ENCODE measurements at regions not wholly inside any gene's neighbourhood (a gene's known extent, or its start where the extent isn't known, plus 50 kb on each side); places are given as distances from the start of the nearest gene placed in this dataset.

GRCh38 chr2:150162241-150162942, 325.1 kb downstream of the RND3 start:
- DNase-seq (ENCODE audit: low spot score), result no peak

- no peak for DNase-seq (ENCODE audit: low spot score)
Observed at GRCh38 chr2:150160058-150160457, 327.4 kb downstream of the RND3 start.

DNA sequence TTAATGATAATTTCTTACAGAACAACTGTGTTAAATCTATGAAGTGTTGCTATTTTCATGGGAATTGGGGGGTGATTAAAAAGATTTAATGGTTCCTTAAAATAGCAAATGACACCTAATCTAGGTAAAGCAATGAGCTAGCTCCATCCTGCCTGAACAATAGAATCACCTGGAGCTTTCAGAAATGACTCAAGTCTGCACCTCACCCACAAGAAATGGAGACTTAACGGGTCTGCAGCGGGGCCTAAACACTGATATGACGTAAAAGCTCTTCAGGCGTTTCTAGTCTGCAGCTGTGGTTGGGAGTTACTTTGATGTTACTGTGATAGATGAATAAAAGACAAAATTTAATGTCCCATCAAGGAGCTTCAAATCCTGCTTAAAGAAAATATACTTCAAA, 328.2 kb downstream of the RND3 start:
- DNase-seq (ENCODE audit: low spot score), result no peak

GRCh38 chr2:150156876-150157275, 330.6 kb downstream of the RND3 start:
- no peak for DNase-seq (ENCODE audit: low spot score)

- DNase-seq (ENCODE audit: low spot score), result no peak
Observed at GRCh38 chr2:150156415-150156814, 331.1 kb downstream of the RND3 start.

DNA sequence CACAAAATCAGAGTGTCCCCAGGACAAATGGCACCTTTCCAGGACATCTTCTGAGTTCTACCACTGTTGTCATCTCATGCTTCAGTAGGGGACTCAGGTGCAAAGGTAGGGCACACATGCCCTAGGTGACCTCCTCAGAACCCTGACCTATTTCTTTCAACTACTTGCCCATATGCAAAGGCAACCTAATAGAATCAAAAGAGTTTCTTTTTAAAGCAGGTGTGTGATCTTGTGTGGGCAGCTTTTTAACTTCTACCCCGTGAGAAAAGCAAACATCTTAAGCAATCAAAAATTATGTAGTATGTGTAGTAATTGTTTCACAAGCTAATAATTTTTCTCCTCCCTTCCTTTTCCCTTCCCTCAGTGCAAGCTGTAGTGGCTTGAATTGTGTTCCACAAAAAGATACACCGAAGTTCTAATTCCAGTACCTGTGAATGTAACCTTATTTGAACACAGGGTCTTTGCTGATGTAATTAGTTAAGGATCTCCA, 333.1 kb downstream of the RND3 start:
- no peak for DNase-seq (ENCODE audit: low spot score)

DNA sequence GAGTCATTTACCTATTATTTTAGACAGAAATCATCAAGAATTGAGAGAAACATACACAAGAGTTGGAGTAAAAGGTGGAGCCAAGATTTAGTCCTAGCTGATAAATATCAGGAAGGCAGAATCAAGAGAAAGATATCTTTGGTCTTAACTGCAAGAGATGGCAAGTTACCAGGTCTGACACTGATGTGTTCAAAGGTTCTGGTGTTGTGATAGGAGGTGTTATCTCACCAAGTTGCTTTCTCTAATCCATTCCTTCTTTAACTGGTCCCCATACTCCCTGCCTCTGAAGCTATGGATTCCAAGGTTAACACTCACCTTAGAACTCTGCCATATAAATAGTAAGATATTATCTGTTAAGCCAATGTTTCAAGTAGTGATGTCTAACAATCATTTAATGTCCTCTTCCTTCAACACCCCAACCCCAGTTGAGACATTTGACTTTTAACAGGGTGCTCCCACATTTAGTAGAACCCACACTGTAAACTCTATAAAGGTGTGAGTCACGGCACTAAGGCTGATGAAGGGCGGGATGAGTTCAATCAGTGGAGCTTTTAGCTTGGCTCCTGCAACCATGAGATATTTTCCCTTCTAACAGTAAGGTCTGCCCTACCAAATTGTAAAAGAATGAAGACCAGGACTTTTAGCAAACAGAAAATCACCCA, 333.7 kb downstream of the RND3 start:
- no peak for DNase-seq (ENCODE audit: low spot score)

- no peak for DNase-seq (ENCODE audit: low spot score)
Observed at GRCh38 chr2:150152230-150152629, 335.2 kb downstream of the RND3 start.

DNA sequence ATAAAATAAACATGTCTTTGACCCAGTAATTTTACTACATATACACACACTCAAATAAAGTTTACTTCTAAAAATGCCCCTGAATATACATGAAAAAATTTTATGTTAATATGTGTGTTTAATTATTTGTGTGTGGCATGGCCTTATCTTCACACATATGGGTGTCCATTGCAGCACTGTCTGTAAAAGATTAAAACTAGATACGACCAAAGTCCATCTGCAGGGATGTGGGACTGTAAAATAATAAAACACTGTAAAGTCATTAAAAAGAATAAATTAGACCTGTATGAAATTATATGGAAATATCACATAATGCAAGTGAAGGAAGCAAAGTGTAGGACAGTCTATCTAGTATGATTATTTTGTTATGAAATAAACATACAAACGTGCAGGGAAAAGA, 337.3 kb downstream of the RND3 start:
- DNase-seq (ENCODE audit: low spot score), result no peak

GRCh38 chr2:150147889-150148683, 339.4 kb downstream of the RND3 start:
- DNase-seq (ENCODE audit: low spot score), result no peak

GRCh38 chr2:150146879-150147278, 340.6 kb downstream of the RND3 start:
- no peak for DNase-seq (ENCODE audit: low spot score)

GRCh38 chr2:150145299-150145692, 342.2 kb downstream of the RND3 start:
- DNase-seq (ENCODE audit: low spot score), result no peak

- no peak for DNase-seq (ENCODE audit: low spot score)
Observed at GRCh38 chr2:150144546-150145298, 342.7 kb downstream of the RND3 start.

- DNase-seq (ENCODE audit: low spot score), result no peak
Observed at GRCh38 chr2:150143087-150143536, 344.4 kb downstream of the RND3 start.

DNA sequence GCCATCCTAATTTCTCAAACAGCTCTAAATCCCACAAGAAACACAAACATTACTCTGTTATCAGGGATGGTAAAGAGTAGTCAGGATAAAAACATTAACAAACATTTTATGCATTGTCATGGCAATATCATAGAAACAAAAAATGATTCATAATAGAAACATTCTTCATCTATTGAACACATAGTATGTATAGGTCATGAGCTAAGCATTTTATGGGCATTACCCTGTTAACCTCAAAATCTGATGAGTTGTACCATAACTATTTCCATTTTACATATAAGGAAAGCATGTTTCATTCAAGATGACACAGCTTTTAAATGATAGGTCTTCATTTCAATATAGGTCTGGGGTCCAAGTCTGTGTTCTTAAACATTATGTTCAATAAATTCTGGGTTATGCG, 344.9 kb downstream of the RND3 start:
- DNase-seq (ENCODE audit: low spot score), result no peak

GRCh38 chr2:150141226-150142001, 346.1 kb downstream of the RND3 start:
- DNase-seq (ENCODE audit: low spot score), result no peak

DNA sequence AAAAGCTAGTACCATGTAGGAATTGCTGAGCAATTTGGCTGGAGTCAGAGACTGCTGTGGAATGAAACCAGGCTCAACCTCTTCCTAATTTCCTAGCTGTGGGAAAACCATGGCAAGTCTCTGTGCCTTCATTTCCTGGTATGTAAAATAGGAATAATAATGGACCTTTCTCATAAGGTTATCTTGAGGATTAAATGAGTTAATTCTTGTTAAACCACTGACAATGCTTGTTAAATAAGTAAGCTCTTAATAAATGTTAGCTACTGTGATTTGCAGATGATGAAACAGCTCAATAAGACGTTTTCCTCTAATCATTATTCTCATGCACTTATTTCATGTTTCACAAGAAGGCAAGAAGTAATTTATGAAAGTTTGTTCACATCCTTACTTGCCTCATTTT, 346.7 kb downstream of the RND3 start:
- no peak for DNase-seq (ENCODE audit: low spot score)

- DNase-seq (ENCODE audit: low spot score), result no peak
Observed at GRCh38 chr2:150138587-150138986, 348.9 kb downstream of the RND3 start.

DNA sequence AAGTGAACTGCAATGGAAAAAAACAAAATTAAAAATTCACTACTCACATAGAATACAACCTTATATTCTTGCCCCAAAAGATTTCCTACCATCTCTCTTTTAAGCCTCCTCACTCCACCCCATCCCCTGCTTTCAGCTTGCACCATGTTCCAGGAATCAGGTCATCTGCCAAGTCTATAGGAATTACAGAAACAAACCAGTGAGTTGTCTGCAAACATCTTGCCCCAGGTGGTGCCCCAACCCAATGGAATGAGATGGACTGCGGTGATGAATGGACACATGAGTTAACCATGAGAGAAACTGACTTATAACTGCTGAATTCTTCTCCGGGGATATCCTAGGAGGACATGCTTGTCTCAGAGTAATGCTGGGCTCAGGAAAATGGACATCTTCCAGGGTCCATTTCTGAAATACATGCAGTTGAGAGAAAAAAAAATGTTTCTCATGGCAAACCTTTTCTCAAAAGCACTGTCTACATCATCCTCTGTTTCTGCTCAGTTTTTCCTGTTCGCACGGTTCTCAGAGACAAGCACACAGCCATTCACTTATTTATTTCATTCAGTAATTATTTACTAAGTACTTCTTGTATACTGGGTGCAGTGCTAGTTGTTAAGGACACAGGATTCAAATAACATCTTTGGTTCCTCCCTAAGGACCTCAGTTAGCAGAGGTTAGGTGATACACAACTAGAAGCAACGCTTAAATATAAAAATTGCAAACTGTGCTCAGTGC, 350.0 kb downstream of the RND3 start:
- DNase-seq (ENCODE audit: low spot score), result no peak

- no peak for DNase-seq (ENCODE audit: low spot score)
Observed at GRCh38 chr2:150136893-150137292, 350.6 kb downstream of the RND3 start.

- DNase-seq (ENCODE audit: low spot score), result no peak
Observed at GRCh38 chr2:150136401-150136800, 351.1 kb downstream of the RND3 start.
